PC-3 (cell line): ENCODE measurements at regions not wholly inside any gene's neighbourhood (a gene's known extent, or its start where the extent isn't known, plus 50 kb on each side); places are given as distances from the start of the nearest gene placed in this dataset.

Experiments used
- ATAC-seq: fragments of 200-7000 bp; cut with Tn5 transposase; 2 replicates; pipeline ENCODE4 v1.9.1; 2020; ENCODE audit warnings: mild to moderate bottlenecking, moderate library complexity
- BruUV-seq: library from RNA; stranded (reverse); fragments of 400-500 nt; replicated peaks from 2 replicates; lab custom pipeline; 2021; lab: Mats Ljungman, UMichigan
- CTCF ChIA-PET: fragments of 300-600 bp; sonication (Branson Sonifier 250); formaldehyde crosslinking; loops from one replicate; lab custom pipeline; 2022; ENCODE audit warnings: antibody characterized with exemption; lab: Charles Lee
- POLR2A ChIA-PET: fragments of 300-600 bp; sonication (Branson Sonifier 250); formaldehyde crosslinking; loops from one replicate; lab custom pipeline; 2022; ENCODE audit warnings: antibody characterized with exemption; ENCODE audit not compliant: unreplicated experiment; lab: Charles Lee
- DNase-seq: peaks from one replicate; pipeline ENCODE4 v3.0.0-alpha.2; 2015
- H2AFZ ChIP-seq: fragments of 300-600 bp; sonication (generic); 2 replicates; pipeline ENCODE4 v1.6.0; 2016; ENCODE audit warnings: antibody characterized with exemption, low read length
- H3F3A ChIP-seq: fragments of 300-600 bp; sonication (generic); one replicate; pipeline ENCODE4 v1.6.0; 2017; ENCODE audit warnings: antibody characterized with exemption, low read length, control low read depth, mild to moderate bottlenecking; ENCODE audit not compliant: unreplicated experiment
- H3K27ac ChIP-seq: fragments of 300-600 bp; sonication (generic); 2 replicates; pipeline ENCODE4 v1.5.1; 2016; ENCODE audit warnings: mild to moderate bottlenecking, low read length
- H3K27me3 ChIP-seq: fragments of 300-600 bp; sonication (generic); 2 replicates; pipeline ENCODE4 v1.6.1; 2016; ENCODE audit warnings: low read length, mixed read lengths
- H3K36me3 ChIP-seq: fragments of 300-600 bp; sonication (generic); 2 replicates; pipeline ENCODE4 v1.6.1; 2016; ENCODE audit warnings: low read depth, mixed run types, low read length, mixed read lengths
- H3K4me1 ChIP-seq: fragments of 300-600 bp; sonication (generic); 2 replicates; pipeline ENCODE4 v1.5.1; 2016; ENCODE audit warnings: low read length; ENCODE audit not compliant: insufficient read depth
- H3K4me2 ChIP-seq: fragments of 300-600 bp; sonication (generic); 2 replicates; pipeline ENCODE4 v1.6.0; 2016; ENCODE audit warnings: low read length
- H3K4me3 ChIP-seq: fragments of 300-600 bp; sonication (generic); 2 replicates; pipeline ENCODE4 v1.5.1; 2016; ENCODE audit warnings: mild to moderate bottlenecking, low read length, mixed read lengths
- H3K79me2 ChIP-seq: fragments of 300-600 bp; sonication (generic); 2 replicates; pipeline ENCODE4 v1.6.1; 2017; ENCODE audit warnings: low read length, mixed read lengths
- H3K9ac ChIP-seq: fragments of 300-600 bp; sonication (generic); 2 replicates; pipeline ENCODE4 v1.6.0; 2016; ENCODE audit warnings: mild to moderate bottlenecking, low read length
- H3K9me2 ChIP-seq: fragments of 300-600 bp; sonication (generic); replicated peaks from 2 replicates; pipeline ENCODE4 v1.6.1; 2016; ENCODE audit warnings: mixed run types, low read length, mixed read lengths
- H3K9me3 ChIP-seq: fragments of 300-600 bp; sonication (generic); 2 replicates; pipeline ENCODE4 v1.6.1; 2016; ENCODE audit warnings: low read length, mixed read lengths
- H4K20me1 ChIP-seq: fragments of 300-600 bp; sonication (generic); 2 replicates; pipeline ENCODE4 v1.6.1; 2016; ENCODE audit warnings: low read length, mixed read lengths
- CTCF ChIP-seq: fragments of 300-600 bp; sonication (generic); conservative IDR thresholded peaks from 2 replicates; pipeline ENCODE4 v1.5.1; 2017; ENCODE audit warnings: antibody characterized with exemption, low read depth, mild to moderate bottlenecking, low read length
- EZH2 ChIP-seq: fragments of 300-600 bp; sonication (generic); IDR thresholded peaks from one replicate; pipeline ENCODE4 v1.6.1; 2017; ENCODE audit warnings: antibody characterized with exemption, mild to moderate bottlenecking, low read length; ENCODE audit not compliant: unreplicated experiment
- EZH2phosphoT487 ChIP-seq: fragments of 300-600 bp; sonication (generic); IDR thresholded peaks from 2 replicates; pipeline ENCODE4 v1.6.1; 2018; ENCODE audit warnings: mild to moderate bottlenecking, antibody characterized with exemption, low read length, borderline replicate concordance
- intact Hi-C: fragments of 100-400 bp; cut with micrococcal nuclease; formaldehyde crosslinking; loops from 2 replicates; pipeline ENCODE4 v1.9.0; 2023

GRCh38 chr4:176610594-176610993 is 182.1 kb downstream of the VEGFC start:
- Histone ChIP-seq H3K79me2 (no peaks in the 10 kb centered on the region), H3K4me1 (no peaks in the 10 kb centered on the region), H3K9me2 (no peaks in the 10 kb centered on the region), H3K4me2 (no peak overlapping the region), H3K9ac (no peak overlapping the region), H3K27ac (no peak overlapping the region), H4K20me1 (no peaks in the 10 kb centered on the region), H3K9me3 (no peaks in the 10 kb centered on the region), H3K4me3 (no peak overlapping the region), H3K27me3 (no peaks in the 10 kb centered on the region), H2AFZ (no peak overlapping the region), H3K36me3 (no peaks in the 10 kb centered on the region), H3F3A (no peaks in the 10 kb centered on the region)
- TF ChIP-seq EZH2phosphoT487 (no peak), EZH2 (no peak), CTCF (no peak)
- ChIA-PET POLR2A (no interaction called here), CTCF (no interaction called here)
- DNase-seq (no peak), ATAC-seq (no peak)
- no TSS peak for BruUV-seq
- intact Hi-C loops = no loop called here

GRCh38 chr4:176611381-176611780 is 181.3 kb downstream of the VEGFC start:
- CTCF ChIA-PET = no interaction called here
- H3K36me3 ChIP-seq = no peaks in the 10 kb centered on the region
- H3F3A ChIP-seq = no peaks in the 10 kb centered on the region
- H3K9me3 ChIP-seq = no peaks in the 10 kb centered on the region
- H2AFZ ChIP-seq = no peak overlapping the region
- H3K9ac ChIP-seq = no peak overlapping the region
- ATAC-seq (no peak), DNase-seq (no peak)
- H3K4me2 ChIP-seq = no peak overlapping the region
- BruUV-seq = no TSS peak
- intact Hi-C loops = no loop called here
- no peak overlapping the region for H3K4me3 ChIP-seq
- POLR2A ChIA-PET = no interaction called here
- TF ChIP-seq EZH2phosphoT487 (no peak), CTCF (no peak), EZH2 (no peak)
- H3K27ac ChIP-seq = no peak overlapping the region
- H3K9me2 ChIP-seq = no peaks in the 10 kb centered on the region
- H3K27me3 ChIP-seq = no peaks in the 10 kb centered on the region
- no peaks in the 10 kb centered on the region for H4K20me1 ChIP-seq
- no peaks in the 10 kb centered on the region for H3K4me1 ChIP-seq
- H3K79me2 ChIP-seq = no peaks in the 10 kb centered on the region

GRCh38 chr4:176611951-176612350 is 180.8 kb downstream of the VEGFC start:
- Histone ChIP-seq H3K4me3 (no peak overlapping the region), H3K79me2 (no peaks in the 10 kb centered on the region), H3K4me2 (no peak overlapping the region), H3K9me3 (no peaks in the 10 kb centered on the region), H2AFZ (no peak overlapping the region), H3K4me1 (no peaks in the 10 kb centered on the region), H3K36me3 (no peaks in the 10 kb centered on the region), H4K20me1 (no peaks in the 10 kb centered on the region), H3F3A (no peaks in the 10 kb centered on the region), H3K27ac (no peak overlapping the region), H3K9ac (no peak overlapping the region), H3K27me3 (no peaks in the 10 kb centered on the region), H3K9me2 (no peaks in the 10 kb centered on the region)
- intact Hi-C loops = no loop called here
- CTCF ChIA-PET = no interaction called here
- ATAC-seq = no peak
- DNase-seq = no peak
- TF ChIP-seq EZH2phosphoT487 (no peak), CTCF (no peak), EZH2 (no peak)
- POLR2A ChIA-PET = no interaction called here
- no TSS peak for BruUV-seq
